Lower leg skin (tissue), 4 donors: ENCODE measurements at regions not wholly inside any gene's neighbourhood (a gene's known extent, or its start where the extent isn't known, plus 50 kb on each side); places are given as distances from the start of the nearest gene placed in this dataset.
"Not testable (repeated sequence)": the region's sequence is repeated elsewhere in the genome, so short reads cannot be mapped to it uniquely, and the experiment has no call there.

Experiments
- DNase-seq, 2 donors: peaks; one replicate each; pipeline ENCODE4 v3.0.0-alpha.2; 2019; ENCODE audit warnings: low spot score in 2 of 2
- H3K4me3 ChIP-seq: fragments of 200-600 bp; sonication (generic); 2 replicates; pipeline ENCODE4 v1.5.1; 2017; ENCODE audit warnings: mild to moderate bottlenecking, low read depth; ENCODE audit not compliant: poor library complexity, severe bottlenecking
- POLR2A ChIP-seq, 2 donors: fragments of 450-650 bp; IDR thresholded peaks; one replicate each; pipeline ENCODE4 v1.6.1; 2016 to 2017; ENCODE audit warnings: antibody characterized with exemption in 2 of 2, mild to moderate bottlenecking in 1 of 2, moderate library complexity in 1 of 2
- WGBS, 2 donors: methylation state at CpG; one replicate each; pipeline ENCODE4 v1.1.5; 2018; 5-methylcytosine and 5-hydroxymethylcytosine counted together
- intact Hi-C: fragments of 100-400 bp; cut with DNase I; formaldehyde crosslinking; loops from one replicate; pipeline ENCODE4 v1.15.0; 2023; ENCODE audit warnings: low total_unique reads
- TF ChIP-seq, protein P1 (sequence below), 3 donors: fragments of 450-650 bp; IDR thresholded peaks; one replicate each; pipeline ENCODE4 v1.5.1; 2016; ENCODE audit warnings: antibody characterized with exemption in 3 of 3, mild to moderate bottlenecking in 3 of 3, moderate library complexity in 2 of 3

DNA sequence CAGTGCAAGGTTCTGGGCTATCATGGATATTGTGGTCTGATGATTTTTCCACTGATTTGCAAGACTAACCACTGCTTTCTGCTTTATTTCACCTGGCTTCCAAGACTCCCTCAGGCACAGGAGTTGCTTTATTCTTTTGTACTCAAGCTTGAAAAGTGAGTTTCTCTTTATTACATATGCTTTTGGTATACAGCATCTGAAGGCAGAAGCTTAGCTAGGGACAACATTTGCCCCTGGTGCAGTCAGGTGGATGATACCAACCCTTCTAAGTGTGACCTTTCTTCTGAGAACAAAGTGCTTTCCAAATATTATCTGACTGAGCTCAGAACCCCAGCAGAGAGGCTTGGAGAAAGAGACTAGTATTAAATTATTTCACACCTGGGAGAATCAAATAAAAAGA, 94.0 kb upstream of the PHACTR1 start:
- no peak for TF ChIP-seq POLR2A (IDR thresholded peaks at IDR 0.05)
- TF ChIP-seq, protein P1, sequence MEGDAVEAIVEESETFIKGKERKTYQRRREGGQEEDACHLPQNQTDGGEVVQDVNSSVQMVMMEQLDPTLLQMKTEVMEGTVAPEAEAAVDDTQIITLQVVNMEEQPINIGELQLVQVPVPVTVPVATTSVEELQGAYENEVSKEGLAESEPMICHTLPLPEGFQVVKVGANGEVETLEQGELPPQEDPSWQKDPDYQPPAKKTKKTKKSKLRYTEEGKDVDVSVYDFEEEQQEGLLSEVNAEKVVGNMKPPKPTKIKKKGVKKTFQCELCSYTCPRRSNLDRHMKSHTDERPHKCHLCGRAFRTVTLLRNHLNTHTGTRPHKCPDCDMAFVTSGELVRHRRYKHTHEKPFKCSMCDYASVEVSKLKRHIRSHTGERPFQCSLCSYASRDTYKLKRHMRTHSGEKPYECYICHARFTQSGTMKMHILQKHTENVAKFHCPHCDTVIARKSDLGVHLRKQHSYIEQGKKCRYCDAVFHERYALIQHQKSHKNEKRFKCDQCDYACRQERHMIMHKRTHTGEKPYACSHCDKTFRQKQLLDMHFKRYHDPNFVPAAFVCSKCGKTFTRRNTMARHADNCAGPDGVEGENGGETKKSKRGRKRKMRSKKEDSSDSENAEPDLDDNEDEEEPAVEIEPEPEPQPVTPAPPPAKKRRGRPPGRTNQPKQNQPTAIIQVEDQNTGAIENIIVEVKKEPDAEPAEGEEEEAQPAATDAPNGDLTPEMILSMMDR (IDR thresholded peaks at IDR 0.05) = no peak
- intact Hi-C loops = no loop called here
- no peak overlapping the region for H3K4me3 ChIP-seq
- DNase-seq = no peak

DNA sequence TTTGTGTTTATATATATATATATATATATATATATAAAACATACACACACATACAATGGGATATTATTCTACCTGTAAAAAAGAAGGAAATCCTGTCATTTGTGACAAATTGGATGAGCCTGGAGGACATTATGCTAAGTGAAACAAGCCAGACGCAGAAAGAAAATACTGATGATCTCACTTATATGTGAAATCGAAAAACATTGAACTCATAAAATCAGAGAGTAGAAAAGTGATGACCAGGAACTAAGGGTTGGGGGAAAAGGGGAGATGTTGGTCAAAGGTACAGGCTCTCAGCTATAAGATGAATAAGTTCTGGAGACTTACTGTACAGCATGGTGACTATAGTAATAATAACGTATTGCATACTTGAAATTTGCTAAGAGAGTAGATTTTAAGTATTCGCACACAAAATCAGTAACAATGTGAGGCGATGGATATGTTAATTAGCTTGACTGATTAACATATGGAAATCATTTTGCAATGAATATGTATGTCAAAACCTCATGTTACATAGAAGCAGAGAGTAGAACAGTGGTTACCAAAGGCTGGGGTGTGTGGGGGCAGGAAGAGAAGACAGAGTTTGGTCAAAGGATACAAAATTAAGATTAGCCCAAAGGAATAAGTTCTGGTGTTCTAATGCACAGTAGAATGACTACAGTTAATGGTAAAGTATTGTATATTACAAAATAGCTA, 92.3 kb upstream of the PHACTR1 start:
- no peak for DNase-seq
- TF ChIP-seq POLR2A (IDR thresholded peaks at IDR 0.05) = no peak
- TF ChIP-seq, protein P1 (IDR thresholded peaks at IDR 0.05) = no peak
- intact Hi-C loops = no loop called here
- WGBS, 2 donors = 71 to 76% methylated on average over 5 of the region's 5 CpGs
- H3K4me3 ChIP-seq = no peak overlapping the region

DNA sequence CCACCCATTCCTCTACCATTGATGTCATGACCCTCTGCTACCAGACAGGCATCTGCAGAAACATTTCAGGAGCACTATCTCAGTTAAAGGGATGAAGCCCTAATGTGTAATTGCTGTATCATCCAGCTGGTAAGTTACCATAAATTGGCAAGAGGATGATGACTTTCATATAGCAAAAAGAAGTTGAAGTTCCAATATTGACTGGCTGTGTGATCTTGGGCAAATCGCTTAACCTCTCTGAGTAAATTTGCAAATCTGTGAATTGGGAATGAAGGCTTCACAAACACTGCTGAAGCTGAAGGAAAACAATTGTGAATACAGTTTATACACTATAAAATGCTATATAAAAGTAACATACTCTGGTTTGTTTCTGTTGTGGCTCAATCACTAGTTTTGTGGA, 89.5 kb upstream of the PHACTR1 start:
- TF ChIP-seq, protein P1 (IDR thresholded peaks at IDR 0.05) = no peak
- no peak for TF ChIP-seq POLR2A (IDR thresholded peaks at IDR 0.05)
- DNase-seq = no peak
- 92 to 100% methylated on average over 1 of the region's 1 CpG for WGBS, 2 donors
- H3K4me3 ChIP-seq = no peak overlapping the region
- intact Hi-C loops = no loop called here

DNA sequence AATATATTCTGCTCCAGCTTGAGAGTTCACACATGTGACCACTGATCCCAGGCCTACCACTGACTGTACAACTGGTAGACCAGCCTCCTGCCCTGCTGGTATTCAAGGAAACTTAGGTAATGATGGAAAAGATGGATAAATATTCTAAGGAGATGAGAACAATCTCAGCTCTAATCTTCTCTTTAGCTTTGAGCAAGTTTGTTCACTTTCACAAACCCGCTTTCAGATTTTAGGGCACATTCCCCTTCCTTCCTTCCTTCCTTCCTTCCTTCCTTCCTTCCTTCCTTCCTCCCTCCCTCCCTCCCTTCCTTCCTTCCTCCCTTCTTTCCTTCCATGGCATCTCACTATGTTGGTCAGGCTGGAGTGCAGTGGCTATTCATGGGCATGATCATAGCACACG, 88.2 kb upstream of the PHACTR1 start:
- TF ChIP-seq POLR2A (IDR thresholded peaks at IDR 0.05) = no peak
- TF ChIP-seq, protein P1 (IDR thresholded peaks at IDR 0.05) = no peak
- H3K4me3 ChIP-seq = no peak overlapping the region
- intact Hi-C loops = no loop called here
- no peak for DNase-seq
- WGBS, 2 donors = 86 to 92% methylated on average over 2 of the region's 2 CpGs

DNA sequence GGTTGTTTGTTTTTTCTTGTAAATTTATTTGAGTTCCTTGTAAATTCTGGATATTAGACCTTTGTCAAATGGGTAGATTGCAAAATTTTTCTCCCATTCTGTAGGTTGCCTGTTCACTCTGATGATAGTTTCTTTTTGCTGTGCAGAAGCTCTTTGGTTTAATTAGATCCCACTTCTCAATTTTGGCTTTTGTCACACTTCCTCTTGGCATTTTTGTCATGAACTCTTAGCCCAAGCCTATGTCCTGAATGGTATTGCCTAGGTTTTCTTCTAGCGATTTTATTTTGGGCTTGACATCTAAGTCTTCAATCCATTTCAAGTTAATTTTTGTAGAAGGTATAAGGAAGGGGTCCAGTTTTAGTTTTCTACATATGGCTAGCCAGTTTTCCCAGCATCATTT, 82.8 kb upstream of the PHACTR1 start:
- DNase-seq, intact Hi-C loops, H3K4me3 ChIP-seq: not testable (repeated sequence)
- 89 to 93% methylated on average over 1 of the region's 1 CpG for WGBS, 2 donors

DNA sequence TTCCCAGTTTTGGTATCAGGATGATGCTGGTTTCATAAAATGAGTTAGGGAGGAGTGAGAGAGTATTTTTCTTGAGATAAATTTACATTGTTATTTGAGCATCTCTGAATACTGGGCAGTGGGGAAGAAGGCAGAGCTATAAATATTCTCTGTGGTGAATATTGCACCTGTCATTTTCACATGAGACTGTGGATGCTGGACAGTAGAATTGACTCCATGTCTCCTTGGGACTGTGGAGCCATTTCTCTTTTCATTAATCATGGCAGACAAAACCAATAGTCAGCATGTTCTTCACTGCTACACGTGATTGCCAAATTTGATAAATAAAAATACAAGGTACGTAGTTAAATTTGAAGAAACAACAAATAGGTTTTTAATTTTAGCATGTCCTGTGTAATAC, 81.2 kb upstream of the PHACTR1 start:
- no peak overlapping the region for H3K4me3 ChIP-seq
- 43 to 50% methylated on average over 2 of the region's 2 CpGs for WGBS, 2 donors
- DNase-seq = no peak
- no peak for TF ChIP-seq POLR2A (IDR thresholded peaks at IDR 0.05)
- TF ChIP-seq, protein P1 (IDR thresholded peaks at IDR 0.05) = no peak
- intact Hi-C loops = no loop called here
